ENCODE measurements at regions not wholly inside any gene's neighbourhood (a gene's known extent, or its start where the extent isn't known, plus 50 kb on each side); places are given as distances from the start of the nearest gene placed in this dataset.

DNA sequence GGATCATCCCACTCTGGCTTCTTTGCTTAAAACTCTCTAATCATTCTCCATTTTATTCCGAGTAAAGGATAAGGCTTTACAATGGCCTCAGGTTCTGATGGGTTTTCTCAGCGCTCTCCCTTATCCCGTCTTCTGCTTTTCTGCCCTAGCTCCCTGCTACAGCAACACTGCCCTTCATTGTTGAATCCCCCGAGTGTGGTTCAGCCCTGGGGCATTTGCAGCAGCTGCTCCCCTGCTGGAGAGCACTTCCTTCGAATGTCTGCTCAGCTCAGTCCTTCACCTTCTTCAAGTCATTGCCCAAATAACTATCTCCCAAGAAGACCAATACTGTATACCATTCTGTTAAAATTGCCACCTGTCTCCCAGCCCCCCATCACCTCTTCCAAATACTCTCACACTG lies 111.8 kb downstream of the TBXT start:
- Mint-ChIP-seq H3K27me3 (no peaks in the 10 kb centered on the region), H3K4me1 (ENCODE audit: low read depth) (peaks cover 17% of the 10 kb centered on the region), H3K27ac (no peak overlapping the region), H3K9me3 (ENCODE audit: low read depth) (peaks cover 34% of the 10 kb centered on the region), H3K36me3 (ENCODE audit: insufficient read depth) (peaks cover 4% of the 10 kb centered on the region), H3K4me3 (ENCODE audit: low read depth) (no peak overlapping the region)
- no peak for DNase-seq (ENCODE audit: low spot score, unreplicated experiment)
- TF ChIP-seq, protein P1, sequence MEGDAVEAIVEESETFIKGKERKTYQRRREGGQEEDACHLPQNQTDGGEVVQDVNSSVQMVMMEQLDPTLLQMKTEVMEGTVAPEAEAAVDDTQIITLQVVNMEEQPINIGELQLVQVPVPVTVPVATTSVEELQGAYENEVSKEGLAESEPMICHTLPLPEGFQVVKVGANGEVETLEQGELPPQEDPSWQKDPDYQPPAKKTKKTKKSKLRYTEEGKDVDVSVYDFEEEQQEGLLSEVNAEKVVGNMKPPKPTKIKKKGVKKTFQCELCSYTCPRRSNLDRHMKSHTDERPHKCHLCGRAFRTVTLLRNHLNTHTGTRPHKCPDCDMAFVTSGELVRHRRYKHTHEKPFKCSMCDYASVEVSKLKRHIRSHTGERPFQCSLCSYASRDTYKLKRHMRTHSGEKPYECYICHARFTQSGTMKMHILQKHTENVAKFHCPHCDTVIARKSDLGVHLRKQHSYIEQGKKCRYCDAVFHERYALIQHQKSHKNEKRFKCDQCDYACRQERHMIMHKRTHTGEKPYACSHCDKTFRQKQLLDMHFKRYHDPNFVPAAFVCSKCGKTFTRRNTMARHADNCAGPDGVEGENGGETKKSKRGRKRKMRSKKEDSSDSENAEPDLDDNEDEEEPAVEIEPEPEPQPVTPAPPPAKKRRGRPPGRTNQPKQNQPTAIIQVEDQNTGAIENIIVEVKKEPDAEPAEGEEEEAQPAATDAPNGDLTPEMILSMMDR (IDR thresholded peaks at IDR 0.05; ENCODE audit: unreplicated experiment) = no peak

DNA sequence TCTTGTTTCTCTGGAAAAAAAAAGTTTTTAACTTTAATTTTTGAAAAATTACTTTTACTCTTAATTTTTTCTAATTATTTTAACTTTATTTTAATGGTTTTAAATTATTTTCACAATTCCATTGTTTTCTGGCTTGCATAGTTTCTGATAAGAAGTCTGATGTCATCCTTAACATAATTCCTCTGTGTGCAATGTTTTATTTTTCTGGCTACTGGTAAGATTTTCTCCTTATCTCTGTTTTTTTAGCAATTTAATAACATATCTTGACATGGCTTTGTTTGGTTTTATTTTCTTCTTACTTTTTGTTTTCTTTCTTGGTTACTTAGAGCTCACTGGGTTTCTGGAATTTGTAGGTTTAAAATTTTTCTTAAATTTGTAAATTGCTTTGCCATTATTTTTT lies 114.8 kb downstream of the TBXT start:
- peaks cover 4% of the 10 kb centered on the region for H3K36me3 Mint-ChIP-seq (ENCODE audit: insufficient read depth)
- TF ChIP-seq, protein P1 (IDR thresholded peaks at IDR 0.05; ENCODE audit: unreplicated experiment) = no peak
- H3K4me1 Mint-ChIP-seq (ENCODE audit: low read depth) = peaks cover 11% of the 10 kb centered on the region
- no peaks in the 10 kb centered on the region for H3K27me3 Mint-ChIP-seq
- no peak overlapping the region for H3K4me3 Mint-ChIP-seq (ENCODE audit: low read depth)
- no peak for DNase-seq (ENCODE audit: low spot score, unreplicated experiment)
- H3K9me3 Mint-ChIP-seq (ENCODE audit: low read depth) = peaks cover 41% of the 10 kb centered on the region
- H3K27ac Mint-ChIP-seq = no peak overlapping the region

DNA sequence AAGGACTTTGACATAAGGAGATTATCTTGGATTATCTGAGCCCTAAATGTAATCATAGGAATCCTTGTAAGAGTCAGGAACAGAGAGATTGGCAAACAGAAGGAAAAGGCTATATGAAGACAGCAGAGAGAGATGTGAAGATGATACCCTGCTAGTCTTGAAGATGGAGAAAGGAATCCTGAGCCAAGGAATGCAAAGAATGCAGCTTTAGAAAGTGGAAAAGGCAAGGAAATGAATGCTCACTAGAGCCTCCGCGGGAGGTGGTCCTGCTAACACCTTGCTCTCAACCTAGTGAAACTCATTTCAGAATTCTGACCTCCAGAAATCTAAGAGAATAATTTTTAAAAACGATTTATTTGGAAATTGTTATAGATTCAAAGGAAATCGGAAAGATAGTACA lies 117.1 kb downstream of the TBXT start:
- Mint-ChIP-seq H3K4me1 (ENCODE audit: low read depth) (peaks cover 3% of the 10 kb centered on the region), H3K9me3 (ENCODE audit: low read depth) (peaks cover 38% of the 10 kb centered on the region), H3K27ac (no peak overlapping the region), H3K27me3 (no peaks in the 10 kb centered on the region), H3K36me3 (ENCODE audit: insufficient read depth) (peaks cover 4% of the 10 kb centered on the region), H3K4me3 (ENCODE audit: low read depth) (no peak overlapping the region)
- TF ChIP-seq, protein P1 (IDR thresholded peaks at IDR 0.05; ENCODE audit: unreplicated experiment) = no peak
- no peak for DNase-seq (ENCODE audit: low spot score, unreplicated experiment)

DNA sequence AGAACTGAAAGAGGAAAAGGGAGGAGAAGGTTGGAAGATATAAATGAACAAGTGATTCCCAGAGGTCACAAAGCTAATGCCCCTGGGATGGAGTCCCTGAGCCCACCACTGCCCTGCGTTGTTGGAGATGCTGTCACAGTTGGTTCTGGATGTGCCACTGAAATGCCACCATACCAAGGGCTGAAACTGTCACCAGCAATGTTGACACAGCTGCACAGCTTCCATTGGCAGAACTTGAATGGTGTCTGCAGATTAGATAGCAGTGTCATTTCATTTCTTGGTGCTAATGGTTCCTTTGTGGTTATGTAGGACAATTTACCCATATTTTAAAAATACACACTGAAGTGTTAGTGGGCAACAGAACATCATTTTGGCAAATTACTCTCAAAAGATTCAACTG lies 120.7 kb downstream of the TBXT start:
- no peak for DNase-seq (ENCODE audit: low spot score, unreplicated experiment)
- H3K4me1 Mint-ChIP-seq (ENCODE audit: low read depth) = peaks cover 6% of the 10 kb centered on the region
- no peak overlapping the region for H3K27ac Mint-ChIP-seq
- TF ChIP-seq, protein P1 (IDR thresholded peaks at IDR 0.05; ENCODE audit: unreplicated experiment) = no peak
- H3K36me3 Mint-ChIP-seq (ENCODE audit: insufficient read depth) = peaks cover 2% of the 10 kb centered on the region
- H3K27me3 Mint-ChIP-seq = no peaks in the 10 kb centered on the region
- peaks cover 15% of the 10 kb centered on the region for H3K9me3 Mint-ChIP-seq (ENCODE audit: low read depth)
- H3K4me3 Mint-ChIP-seq (ENCODE audit: low read depth) = no peak overlapping the region

DNA sequence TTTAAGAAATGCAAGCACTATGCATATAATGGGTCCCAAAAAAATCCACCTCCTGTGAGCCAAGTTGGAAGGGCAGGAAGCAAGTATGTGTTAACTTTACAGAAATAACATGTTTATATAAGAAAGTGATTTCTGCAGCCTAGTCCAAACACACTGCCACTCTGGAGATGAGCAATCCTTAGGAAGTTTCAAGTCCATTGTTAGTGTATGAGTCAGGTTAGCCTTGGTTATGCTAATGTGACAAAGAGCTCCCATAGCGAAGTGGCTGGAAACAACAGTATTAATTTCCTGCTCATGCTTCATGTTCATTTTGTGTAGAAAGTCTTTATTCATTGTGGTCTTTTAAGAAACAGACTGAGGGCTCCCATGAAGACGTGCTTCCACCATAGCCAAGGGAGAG lies 121.4 kb downstream of the TBXT start:
- no peaks in the 10 kb centered on the region for H3K36me3 Mint-ChIP-seq (ENCODE audit: insufficient read depth)
- H3K27me3 Mint-ChIP-seq = no peaks in the 10 kb centered on the region
- TF ChIP-seq, protein P1 (IDR thresholded peaks at IDR 0.05; ENCODE audit: unreplicated experiment) = no peak
- DNase-seq (ENCODE audit: low spot score, unreplicated experiment) = no peak
- H3K9me3 Mint-ChIP-seq (ENCODE audit: low read depth) = peaks cover 10% of the 10 kb centered on the region
- no peak overlapping the region for H3K4me3 Mint-ChIP-seq (ENCODE audit: low read depth)
- H3K27ac Mint-ChIP-seq = no peak overlapping the region
- H3K4me1 Mint-ChIP-seq (ENCODE audit: low read depth) = peaks cover 6% of the 10 kb centered on the region
